H1 (cell line): ENCODE measurements at regions not wholly inside any gene's neighbourhood (a gene's known extent, or its start where the extent isn't known, plus 50 kb on each side); places are given as distances from the start of the nearest gene placed in this dataset.

ENCODE experiments used
- CTCF ChIA-PET: fragments of 300-600 bp; sonication (Branson Sonifier 250); formaldehyde crosslinking; loops from one replicate; lab custom pipeline; 2021; ENCODE audit not compliant: partially characterized antibody; lab: Charles Lee
- POLR2A ChIA-PET: fragments of 300-600 bp; sonication (Branson Sonifier 250); formaldehyde crosslinking; loops from one replicate; lab custom pipeline; 2021; ENCODE audit warnings: inconsistent platforms; ENCODE audit not compliant: partially characterized antibody; lab: Charles Lee
- DNase-seq, 2 experiments: peaks; one replicate each; pipeline versions ENCODE4 v3.0.0 to v3.0.0-alpha.2; 2010 to 2022; ENCODE audit warnings: low spot score in 2 of 2, low read depth in 1 of 2, mixed read lengths in 1 of 2
- FAIRE-seq: peaks from 2 replicates; lab custom pipeline; 2011; peaks lifted over from hg19 to GRCh38; lab: Jason Lieb, UNC
- H2AFZ ChIP-seq: 2 replicates; pipeline ENCODE4 v1.8.1; 2012; ENCODE audit warnings: low read length, inconsistent platforms
- H2AK5ac ChIP-seq: 2 replicates; pipeline ENCODE4 v1.6.1; 2013; ENCODE audit warnings: low read depth, low read length
- H2BK120ac ChIP-seq: replicated peaks from 2 replicates; pipeline ENCODE3; 2013; ENCODE audit warnings: low read depth, low read length, inconsistent platforms
- H2BK12ac ChIP-seq: 2 replicates; pipeline ENCODE4 v1.6.1; 2013; ENCODE audit warnings: low read depth, low read length
- H2BK15ac ChIP-seq: 2 replicates; pipeline ENCODE4 v1.6.1; 2013; ENCODE audit warnings: low read length
- H2BK20ac ChIP-seq: 2 replicates; pipeline ENCODE4 v1.6.1; 2013; ENCODE audit warnings: low read length
- H2BK5ac ChIP-seq: 2 replicates; pipeline ENCODE4 v1.6.1; 2013; ENCODE audit warnings: low read depth, low read length
- H3K14ac ChIP-seq: 2 replicates; pipeline ENCODE4 v1.6.1; 2013; ENCODE audit warnings: inconsistent platforms; ENCODE audit not compliant: insufficient read length
- H3K18ac ChIP-seq: 2 replicates; pipeline ENCODE4 v1.6.1; 2013; ENCODE audit warnings: low read length; ENCODE audit errors: extremely low read depth
- H3K23ac ChIP-seq: 2 replicates; pipeline ENCODE4 v1.6.1; 2013; ENCODE audit warnings: inconsistent platforms; ENCODE audit not compliant: insufficient read length
- H3K23me2 ChIP-seq: 2 replicates; pipeline ENCODE4 v1.6.1; 2013; ENCODE audit warnings: low read depth, low read length
- H3K27ac ChIP-seq: 2 replicates; pipeline ENCODE4 v1.6.1; 2011; ENCODE audit warnings: low read depth, low read length, inconsistent platforms
- H3K27me3 ChIP-seq, 4 experiments: replicated peaks in 1 of 4; 1 replicate in 1 of 4; 2 replicates in 3 of 4; pipeline versions ENCODE4 v1.6.1 to v1.8.1; 2011 to 2013; ENCODE audit warnings: low read length in 3 of 4, mild to moderate bottlenecking in 3 of 4, inconsistent platforms in 2 of 4, mixed read lengths in 2 of 4, moderate library complexity in 1 of 4; ENCODE audit not compliant: control insufficient read depth in 3 of 4, insufficient read depth in 3 of 4; ENCODE audit errors: extremely low read depth in 1 of 4
- H3K36me3 ChIP-seq, 4 experiments: 2 replicates each; pipeline versions ENCODE4 v1.6.1 to v1.8.1; 2011 to 2013; ENCODE audit warnings: mild to moderate bottlenecking in 4 of 4, low read length in 3 of 4, moderate library complexity in 2 of 4, control low read depth in 1 of 4, inconsistent platforms in 1 of 4; ENCODE audit not compliant: insufficient read depth in 4 of 4, control insufficient read depth in 2 of 4
- H3K4ac ChIP-seq: replicated peaks from 2 replicates; pipeline ENCODE3; 2013; ENCODE audit warnings: low read length, low read depth, mixed read lengths, inconsistent platforms; ENCODE audit not compliant: insufficient read length
- H3K4me1 ChIP-seq, 4 experiments: replicated peaks in 1 of 4; 1 replicate in 1 of 4; 2 replicates in 3 of 4; pipeline versions ENCODE4 v1.6.1 to v1.8.1; 2011 to 2013; ENCODE audit warnings: low read length in 3 of 4, inconsistent platforms in 2 of 4, mixed read lengths in 1 of 4; ENCODE audit not compliant: insufficient read depth in 4 of 4, control insufficient read depth in 3 of 4
- H3K4me2 ChIP-seq, 2 experiments: 2 replicates each; pipeline versions ENCODE4 v1.6.1 to v1.8.1; 2011 to 2013; ENCODE audit warnings: low read depth in 2 of 2, low read length in 2 of 2, control low read depth in 1 of 2, inconsistent platforms in 1 of 2, mild to moderate bottlenecking in 1 of 2; ENCODE audit not compliant: insufficient read depth in 1 of 2
- H3K4me3 ChIP-seq, 4 experiments: fragments of 200-600, 300-600 bp in 1 of 4; sonication (generic), shearing (Covaris generic), sonication (Bioruptor Twin) in 1 of 4; 2 replicates each; pipeline versions ENCODE4 v1.5.1 to v1.8.1; 2011 to 2016; ENCODE audit warnings: low read length in 4 of 4, low read depth in 3 of 4, control low read depth in 2 of 4, inconsistent platforms in 2 of 4, mild to moderate bottlenecking in 2 of 4, mixed read lengths in 1 of 4, moderate library complexity in 1 of 4; ENCODE audit not compliant: insufficient read depth in 2 of 4; ENCODE audit errors: extremely low read depth in 1 of 4
- H3K56ac ChIP-seq: replicated peaks from 2 replicates; pipeline ENCODE3; 2013; ENCODE audit warnings: low read depth, mild to moderate bottlenecking, mixed read lengths, low read length, inconsistent platforms; ENCODE audit not compliant: insufficient read length
- H3K79me1 ChIP-seq: 2 replicates; pipeline ENCODE4 v1.6.1; 2013; ENCODE audit warnings: low read depth, low read length, control low read depth
- H3K79me2 ChIP-seq, 2 experiments: 2 replicates each; pipeline versions ENCODE4 v1.6.1 to v1.8.1; 2012 to 2013; ENCODE audit warnings: low read length in 2 of 2, mild to moderate bottlenecking in 2 of 2, inconsistent platforms in 1 of 2; ENCODE audit not compliant: insufficient read depth in 2 of 2, control insufficient read depth in 1 of 2
- H3K9ac ChIP-seq, 4 experiments: replicated peaks in 1 of 4; 1 replicate in 1 of 4; 2 replicates in 3 of 4; pipeline versions ENCODE4 v1.6.1 to v1.8.1; 2011 to 2013; ENCODE audit warnings: low read depth in 3 of 4, low read length in 3 of 4, control low read depth in 2 of 4, mild to moderate bottlenecking in 2 of 4, moderate library complexity in 2 of 4, inconsistent platforms in 1 of 4; ENCODE audit errors: extremely low read depth in 1 of 4
- H3K9me3 ChIP-seq, 2 experiments: 2 replicates each; pipeline versions ENCODE4 v1.6.1 to v1.8.1; 2012 to 2013; ENCODE audit warnings: mild to moderate bottlenecking in 2 of 2, moderate library complexity in 2 of 2, control low read depth in 1 of 2, inconsistent platforms in 1 of 2, low read depth in 1 of 2, low read length in 1 of 2, mixed read lengths in 1 of 2; ENCODE audit not compliant: insufficient read depth in 2 of 2
- H4K20me1 ChIP-seq, 2 experiments: replicated peaks in 1 of 2; 2 replicates each; pipeline versions ENCODE3 to v1.8.1; 2011 to 2013; ENCODE audit warnings: inconsistent platforms in 2 of 2, low read length in 2 of 2, mild to moderate bottlenecking in 1 of 2; ENCODE audit not compliant: insufficient read depth in 2 of 2, control insufficient read depth in 1 of 2
- H4K5ac ChIP-seq: 2 replicates; pipeline ENCODE4 v1.6.1; 2013; ENCODE audit warnings: low read length, low read depth, mixed read lengths, inconsistent platforms; ENCODE audit not compliant: insufficient read length
- H4K8ac ChIP-seq: 2 replicates; pipeline ENCODE4 v1.8.0; 2013; ENCODE audit warnings: mild to moderate bottlenecking, moderate library complexity, low read length, inconsistent platforms; ENCODE audit not compliant: insufficient read depth; ENCODE audit errors: extremely low read depth
- H4K91ac ChIP-seq: replicated peaks from 2 replicates; pipeline ENCODE3; 2013; ENCODE audit warnings: low read length, mixed read lengths, inconsistent platforms; ENCODE audit not compliant: insufficient read length
- CREB1 ChIP-seq: IDR thresholded peaks from 2 replicates; pipeline ENCODE4 v1.6.1; 2012; ENCODE audit warnings: inconsistent platforms
- POLR2AphosphoS5 ChIP-seq: IDR thresholded peaks from 2 replicates; pipeline ENCODE4 v1.6.1; 2011; ENCODE audit warnings: low read depth, low read length
- RBBP5 ChIP-seq: IDR thresholded peaks from 2 replicates; pipeline ENCODE4 v1.7.1; 2012; ENCODE audit warnings: low read depth, mild to moderate bottlenecking, inconsistent platforms, low read length, moderate library complexity, borderline replicate concordance
- SUZ12 ChIP-seq: fragments of 200-600 bp; sonication (generic); IDR thresholded peaks from 2 replicates; pipeline ENCODE4 v1.6.1; 2012; ENCODE audit warnings: mild to moderate bottlenecking, inconsistent platforms, low read length, moderate library complexity, mixed read lengths
- TAF7 ChIP-seq: optimal IDR thresholded peaks from 2 replicates; pipeline ENCODE3; 2011; ENCODE audit warnings: low read depth, mild to moderate bottlenecking, inconsistent platforms, low read length, moderate library complexity, borderline replicate concordance
- TBP ChIP-seq: IDR thresholded peaks from 2 replicates; pipeline ENCODE4 v1.6.1; 2011; ENCODE audit warnings: low read depth, low read length, improper control_type of control experiment
- WGBS, 2 experiments: shearing (Covaris generic) in 1 of 2; methylation state at CpG; one replicate each; pipeline versions ENCODE4 v1.1.6 to v1.1.7; 2013 to 2015; ENCODE audit warnings: low lambda C conversion rate in 2 of 2, mixed read lengths in 2 of 2, inconsistent platforms in 1 of 2, low coverage in 1 of 2, missing lambda C conversion rate in 1 of 2; ENCODE audit not compliant: insufficient replicate concordance in 2 of 2, insufficient coverage in 1 of 2, insufficient read length in 1 of 2; ENCODE audit errors: extremely low coverage in 1 of 2, missing lambda C conversion rate in 1 of 2; 5-methylcytosine and 5-hydroxymethylcytosine counted together
- TF ChIP-seq, protein P1 (sequence below), 3 experiments: IDR thresholded peaks; 1 replicate in 2 of 3; 2 replicates in 1 of 3; pipeline versions ENCODE4 v1.5.1 to v1.6.1; 2011; ENCODE audit warnings: low read length in 3 of 3, mild to moderate bottlenecking in 3 of 3, inconsistent platforms in 2 of 3, low read depth in 1 of 3, moderate library complexity in 1 of 3; ENCODE audit not compliant: insufficient read depth in 1 of 3; ENCODE audit errors: control extremely low read depth in 1 of 3
- TF ChIP-seq, protein P2 (sequence below): IDR thresholded peaks from 2 replicates; pipeline ENCODE4 v1.6.1; 2012; ENCODE audit warnings: inconsistent platforms

DNA sequence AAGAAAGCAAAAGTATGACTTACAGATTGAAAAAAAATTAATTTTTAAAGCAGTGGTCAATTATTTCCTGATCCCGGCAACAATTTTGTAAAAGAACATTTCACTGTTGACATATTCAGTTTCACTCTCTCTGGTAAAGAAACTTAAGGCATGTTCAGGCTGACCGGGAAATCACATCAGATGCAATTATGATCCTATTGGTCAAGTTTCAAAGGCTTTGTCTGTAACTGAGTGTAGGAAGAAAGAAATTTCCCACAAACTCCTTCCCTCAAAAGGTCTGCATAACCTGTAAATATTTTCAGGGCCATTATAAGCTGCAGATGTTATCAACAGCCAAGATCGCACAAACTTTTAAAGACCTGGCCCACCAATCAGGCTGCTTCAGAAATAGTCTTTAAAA lies 205.4 kb upstream of the IGF1R start:
- Histone ChIP-seq H2BK5ac (no peak overlapping the region), H2BK120ac (no peak overlapping the region), H3K9me3 (peaks cover 9 to 14% of the 10 kb centered on the region in 2 experiments; a peak in 3 of 4 replicates), H3K79me1 (no peaks in the 10 kb centered on the region), H3K14ac (no peak overlapping the region), H3K4me3 (no peak overlapping the region), H2BK12ac (no peak overlapping the region), H3K27me3 (no peaks in the 10 kb centered on the region; a peak in 1 of 7 replicates), H3K36me3 (no peaks in the 10 kb centered on the region), H4K5ac (no peak overlapping the region), H4K8ac (no peak overlapping the region), H2BK20ac (no peak overlapping the region), H3K4me1 (no peaks in the 10 kb centered on the region), H3K4ac (no peak overlapping the region), H2AK5ac (no peak overlapping the region), H3K27ac (no peak overlapping the region), H2BK15ac (no peak overlapping the region), H3K18ac (no peak overlapping the region), H3K4me2 (no peak overlapping the region), H4K91ac (no peak overlapping the region), H3K56ac (no peak overlapping the region), H4K20me1 (peaks cover 0 to 2% of the 10 kb centered on the region in 2 experiments), H3K9ac (no peak overlapping the region), H3K23ac (no peak overlapping the region), H2AFZ (no peak overlapping the region), H3K79me2 (no peaks in the 10 kb centered on the region), H3K23me2 (peaks cover 2% of the 10 kb centered on the region; the same call in 1 of the 2 replicates)
- DNase-seq (no peak), FAIRE-seq (no peak)
- WGBS, 2 experiments = 85% methylated on average over 3 of the region's 3 CpGs; no CpG with 5 or more reads in 1 of the 2 experiments
- CTCF ChIA-PET = interaction anchor here (0.7 to 7.1 kb wide), 20 partner anchors 8 to 770 kb away, joined by 3 to 66 read pairs (median 4); no protein-coding TSS in a partner anchor
- TF ChIP-seq CREB1 = no peak
- TF ChIP-seq, protein P1, sequence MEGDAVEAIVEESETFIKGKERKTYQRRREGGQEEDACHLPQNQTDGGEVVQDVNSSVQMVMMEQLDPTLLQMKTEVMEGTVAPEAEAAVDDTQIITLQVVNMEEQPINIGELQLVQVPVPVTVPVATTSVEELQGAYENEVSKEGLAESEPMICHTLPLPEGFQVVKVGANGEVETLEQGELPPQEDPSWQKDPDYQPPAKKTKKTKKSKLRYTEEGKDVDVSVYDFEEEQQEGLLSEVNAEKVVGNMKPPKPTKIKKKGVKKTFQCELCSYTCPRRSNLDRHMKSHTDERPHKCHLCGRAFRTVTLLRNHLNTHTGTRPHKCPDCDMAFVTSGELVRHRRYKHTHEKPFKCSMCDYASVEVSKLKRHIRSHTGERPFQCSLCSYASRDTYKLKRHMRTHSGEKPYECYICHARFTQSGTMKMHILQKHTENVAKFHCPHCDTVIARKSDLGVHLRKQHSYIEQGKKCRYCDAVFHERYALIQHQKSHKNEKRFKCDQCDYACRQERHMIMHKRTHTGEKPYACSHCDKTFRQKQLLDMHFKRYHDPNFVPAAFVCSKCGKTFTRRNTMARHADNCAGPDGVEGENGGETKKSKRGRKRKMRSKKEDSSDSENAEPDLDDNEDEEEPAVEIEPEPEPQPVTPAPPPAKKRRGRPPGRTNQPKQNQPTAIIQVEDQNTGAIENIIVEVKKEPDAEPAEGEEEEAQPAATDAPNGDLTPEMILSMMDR (IDR thresholded peaks at IDR 0.05; ENCODE audit: control extremely low read depth in 1 of 3, insufficient read depth in 1 of 3, low read depth in 1 of 3, low read length in 3 of 3) = no peak
- TF ChIP-seq, protein P2, sequence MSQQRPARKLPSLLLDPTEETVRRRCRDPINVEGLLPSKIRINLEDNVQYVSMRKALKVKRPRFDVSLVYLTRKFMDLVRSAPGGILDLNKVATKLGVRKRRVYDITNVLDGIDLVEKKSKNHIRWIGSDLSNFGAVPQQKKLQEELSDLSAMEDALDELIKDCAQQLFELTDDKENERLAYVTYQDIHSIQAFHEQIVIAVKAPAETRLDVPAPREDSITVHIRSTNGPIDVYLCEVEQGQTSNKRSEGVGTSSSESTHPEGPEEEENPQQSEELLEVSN = no peak
- no peak for TF ChIP-seq SUZ12
- no peak for TF ChIP-seq POLR2AphosphoS5
- no peak for TF ChIP-seq RBBP5
- TF ChIP-seq TAF7 = no peak
- TF ChIP-seq TBP = no peak
- POLR2A ChIA-PET = no interaction called here
